ENCODE measurements at regions not wholly inside any gene's neighbourhood (a gene's known extent, or its start where the extent isn't known, plus 50 kb on each side); places are given as distances from the start of the nearest gene placed in this dataset.
"Not testable (repeated sequence)": the region's sequence is repeated elsewhere in the genome, so short reads cannot be mapped to it uniquely, and the experiment has no call there.

DNA sequence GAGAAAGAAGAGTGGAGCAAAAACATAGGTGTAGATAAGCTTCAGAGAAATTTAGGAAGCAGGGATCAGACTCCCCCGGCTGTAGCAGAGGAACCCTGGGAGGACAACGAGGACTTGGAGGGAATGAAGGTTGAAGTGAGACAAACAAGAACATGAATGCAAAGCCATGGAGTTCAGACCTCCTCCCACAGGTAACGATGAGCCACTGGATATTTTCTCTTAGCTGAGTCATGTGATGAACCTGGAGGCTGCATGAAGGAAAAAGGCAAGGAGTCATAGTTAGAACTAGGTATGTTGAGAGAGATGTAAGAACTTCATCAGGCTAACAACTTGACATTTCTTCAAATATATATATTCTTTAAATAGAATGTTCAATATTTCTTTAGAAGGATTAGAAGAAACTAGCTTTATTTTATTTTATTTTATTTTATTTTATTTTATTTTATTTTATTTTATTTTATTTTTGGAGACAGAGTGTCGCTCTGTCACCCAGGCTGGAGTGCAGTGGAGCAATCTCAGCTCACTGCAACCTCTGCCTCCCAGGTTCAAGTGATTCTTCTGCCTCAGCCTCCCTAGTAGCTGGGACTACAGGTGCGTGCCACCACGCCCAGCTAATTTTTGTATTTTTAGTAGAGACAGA, 57.7 kb upstream of the RGS1 start:
- DNase-seq (ENCODE audit: extremely low read depth, low read depth), result not testable (repeated sequence)

DNA sequence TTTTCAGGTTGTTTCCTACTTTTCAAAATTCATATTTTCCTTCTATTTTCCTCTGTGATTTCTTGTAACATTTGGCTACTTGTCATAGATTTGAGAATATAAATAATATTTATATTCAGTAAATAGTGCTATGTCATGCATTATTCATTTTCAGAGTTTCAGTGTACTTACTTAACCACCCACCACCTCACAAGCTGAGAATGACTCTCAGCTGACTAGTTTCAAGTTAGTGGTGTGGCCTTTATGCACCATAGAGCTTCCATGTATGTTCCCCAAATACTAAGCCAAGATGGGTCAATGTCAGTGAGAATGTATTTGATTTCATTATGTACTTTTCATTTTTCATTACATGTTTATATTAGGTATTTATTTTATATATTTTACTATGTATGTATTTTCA, 56.9 kb upstream of the RGS1 start:
- no peak for DNase-seq (ENCODE audit: extremely low read depth, low read depth)

DNA sequence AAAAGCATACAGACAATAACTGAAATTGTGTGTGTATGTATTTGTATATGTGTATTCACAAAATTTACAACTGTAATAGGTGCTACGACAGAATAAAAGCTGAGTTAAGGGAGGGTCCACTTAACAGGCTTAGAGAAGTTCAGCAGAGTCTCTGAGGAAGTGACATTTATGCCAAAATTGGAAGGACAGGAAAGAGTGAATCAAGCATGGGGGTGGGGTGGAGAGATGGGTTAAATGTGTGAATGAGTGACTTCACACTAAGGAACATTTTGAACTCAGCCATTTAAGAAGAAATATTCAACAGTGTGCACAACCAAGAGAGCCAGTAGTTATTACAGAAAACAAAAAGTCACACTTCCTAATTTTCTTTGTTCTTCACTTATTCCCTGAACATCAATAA, 53.8 kb upstream of the RGS1 start:
- no peak for DNase-seq (ENCODE audit: extremely low read depth, low read depth)

DNA sequence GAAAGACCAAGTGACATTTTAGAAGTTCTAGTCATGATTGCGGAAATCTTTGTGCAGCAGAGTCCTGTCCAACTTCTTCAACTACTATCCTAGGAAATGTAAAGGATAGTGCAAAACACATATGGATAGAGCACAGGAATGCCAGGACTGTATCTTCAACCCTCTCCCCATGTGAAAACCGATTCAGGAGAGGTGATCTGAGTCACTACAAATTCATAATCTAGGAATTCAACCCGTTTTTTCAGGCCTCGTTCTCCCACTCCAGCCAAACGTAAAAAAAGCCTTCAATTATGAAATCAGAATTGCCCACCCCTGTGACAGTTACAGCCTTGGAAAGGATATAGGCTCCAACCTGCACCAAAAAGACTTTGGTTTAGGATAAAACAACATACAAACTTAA, 52.9 kb upstream of the RGS1 start:
- DNase-seq (ENCODE audit: extremely low read depth, low read depth), result no peak

DNA sequence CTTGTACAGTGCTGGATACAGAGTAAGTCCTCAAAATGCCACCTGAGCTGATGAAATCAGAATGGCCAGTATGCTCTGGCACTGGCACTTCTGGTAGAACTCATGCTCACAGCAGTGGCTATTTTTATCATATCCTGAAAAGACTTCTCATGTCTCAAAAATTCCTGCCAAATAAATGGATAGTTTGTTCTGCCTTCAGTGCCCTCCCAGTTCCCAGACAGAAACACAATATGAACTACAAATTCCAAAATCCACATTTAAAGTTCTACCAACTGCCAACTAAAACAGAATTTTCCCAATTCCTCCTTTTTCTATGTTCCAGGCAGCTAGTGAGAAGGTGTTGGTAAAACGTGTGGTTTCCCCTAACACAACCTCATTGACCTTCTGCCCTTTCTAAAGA, 51.4 kb upstream of the RGS1 start:
- DNase-seq (ENCODE audit: extremely low read depth, low read depth), result no peak
